ENCODE measurements at regions not wholly inside any gene's neighbourhood (a gene's known extent, or its start where the extent isn't known, plus 50 kb on each side); places are given as distances from the start of the nearest gene placed in this dataset.

GRCh38 chr20:48432494-48432832 lies 395.3 kb downstream of the PREX1 start:
- TF ChIP-seq CTCF (IDR thresholded peaks at IDR 0.05; ENCODE audit: borderline replicate concordance) = no peak
- H3K27ac ChIP-seq (replicated peaks) = no peak overlapping the region

GRCh38 chr20:48431653-48432493 lies 395.9 kb downstream of the PREX1 start:
- H3K27me3 ChIP-seq (ENCODE audit: low read depth) = peaks cover 2% of the 10 kb centered on the region
- no peak overlapping the region for H3K4me3 ChIP-seq
- H3K4me1 ChIP-seq = peaks cover 11% of the 10 kb centered on the region
- no peak for DNase-seq
- H3K36me3 ChIP-seq = no peaks in the 10 kb centered on the region
- TF ChIP-seq CTCF (IDR thresholded peaks at IDR 0.05; ENCODE audit: borderline replicate concordance) = no peak
- intact Hi-C loops (cut with micrococcal nuclease) = no loop called here
- no peak overlapping the region for H3K27ac ChIP-seq (replicated peaks)
- no peaks in the 10 kb centered on the region for H3K9me3 ChIP-seq (replicated peaks)

More at GRCh38 chr20:48432494-48432832, 395.3 kb downstream of the PREX1 start:
- H3K9me3 ChIP-seq (replicated peaks) = no peaks in the 10 kb centered on the region
- H3K4me1 ChIP-seq = peaks cover 11% of the 10 kb centered on the region
- DNase-seq = no peak
- no peaks in the 10 kb centered on the region for H3K36me3 ChIP-seq
- intact Hi-C loops (cut with micrococcal nuclease) = no loop called here
- no peaks in the 10 kb centered on the region for H3K27me3 ChIP-seq (ENCODE audit: low read depth)
- H3K4me3 ChIP-seq = no peak overlapping the region

- H3K9me3 ChIP-seq (replicated peaks) = no peaks in the 10 kb centered on the region
- peaks cover 19% of the 10 kb centered on the region for H3K27me3 ChIP-seq (ENCODE audit: low read depth)
- intact Hi-C loops (cut with micrococcal nuclease) = no loop called here
- no peaks in the 10 kb centered on the region for H3K4me1 ChIP-seq
- no peak overlapping the region for H3K4me3 ChIP-seq
- DNase-seq = no peak
- no peaks in the 10 kb centered on the region for H3K36me3 ChIP-seq
- TF ChIP-seq CTCF (IDR thresholded peaks at IDR 0.05; ENCODE audit: borderline replicate concordance) = no peak
- H3K27ac ChIP-seq (replicated peaks) = no peak overlapping the region
Observed at GRCh38 chr20:48426630-48427029, 401.2 kb downstream of the PREX1 start.

GRCh38 chr20:48425817-48426612 lies 401.8 kb downstream of the PREX1 start:
- no peaks in the 10 kb centered on the region for H3K36me3 ChIP-seq
- H3K4me1 ChIP-seq = no peaks in the 10 kb centered on the region
- no peak for DNase-seq
- no peaks in the 10 kb centered on the region for H3K9me3 ChIP-seq (replicated peaks)
- TF ChIP-seq CTCF (IDR thresholded peaks at IDR 0.05; ENCODE audit: borderline replicate concordance) = no peak
- no peak overlapping the region for H3K27ac ChIP-seq (replicated peaks)
- intact Hi-C loops (cut with micrococcal nuclease) = no loop called here
- H3K4me3 ChIP-seq = no peak overlapping the region
- H3K27me3 ChIP-seq (ENCODE audit: low read depth) = peaks cover 19% of the 10 kb centered on the region

GRCh38 chr20:48425321-48425720 lies 402.5 kb downstream of the PREX1 start:
- DNase-seq = no peak
- intact Hi-C loops (cut with micrococcal nuclease) = no loop called here
- no peak for TF ChIP-seq CTCF (IDR thresholded peaks at IDR 0.05; ENCODE audit: borderline replicate concordance)
- Histone ChIP-seq H3K4me1 (no peaks in the 10 kb centered on the region), H3K27ac (replicated peaks) (no peak overlapping the region), H3K36me3 (no peaks in the 10 kb centered on the region), H3K4me3 (no peak overlapping the region), H3K9me3 (replicated peaks) (no peaks in the 10 kb centered on the region), H3K27me3 (ENCODE audit: low read depth) (peaks cover 19% of the 10 kb centered on the region)
